Parathyroid adenoma (tissue), 2 donors: ENCODE measurements at regions not wholly inside any gene's neighbourhood (a gene's known extent, or its start where the extent isn't known, plus 50 kb on each side); places are given as distances from the start of the nearest gene placed in this dataset.

Experiments
- H2AFZ ChIP-seq: fragments of 300-600 bp; sonication (generic); one replicate; pipeline ENCODE4 v1.7.0; 2017; ENCODE audit warnings: antibody characterized with exemption, mild to moderate bottlenecking
- H3K27ac ChIP-seq: fragments of 300-600 bp; sonication (generic); one replicate; pipeline ENCODE4 v1.7.0; 2017
- H3K27me3 ChIP-seq: fragments of 300-600 bp; sonication (generic); one replicate; pipeline ENCODE4 v1.7.0; 2017; ENCODE audit warnings: low read length; ENCODE audit not compliant: control insufficient read depth, insufficient read depth
- H3K36me3 ChIP-seq: fragments of 300-600 bp; sonication (generic); one replicate; pipeline ENCODE4 v1.7.0; 2017; ENCODE audit warnings: low read length; ENCODE audit not compliant: control insufficient read depth, insufficient read depth
- H3K4me1 ChIP-seq: fragments of 300-600 bp; sonication (generic); one replicate; pipeline ENCODE4 v1.7.0; 2017; ENCODE audit warnings: control low read depth
- H3K4me2 ChIP-seq: fragments of 300-600 bp; sonication (generic); one replicate; pipeline ENCODE4 v1.7.0; 2017; ENCODE audit warnings: low read length
- H3K4me3 ChIP-seq: fragments of 300-600 bp; sonication (generic); one replicate; pipeline ENCODE4 v1.7.0; 2017; ENCODE audit warnings: low read depth, low read length
- H3K79me2 ChIP-seq: fragments of 300-600 bp; sonication (generic); one replicate; pipeline ENCODE4 v1.7.0; 2017; ENCODE audit warnings: control low read depth
- H3K9ac ChIP-seq: fragments of 300-600 bp; sonication (generic); one replicate; pipeline ENCODE4 v1.7.0; 2017; ENCODE audit warnings: mild to moderate bottlenecking
- H3K9me3 ChIP-seq: fragments of 300-600 bp; sonication (generic); one replicate; pipeline ENCODE4 v1.7.0; 2017; ENCODE audit warnings: low read length; ENCODE audit not compliant: control insufficient read depth
- TF ChIP-seq, protein P1 (sequence below): fragments of 300-600 bp; sonication (generic); IDR thresholded peaks from one replicate; pipeline ENCODE4 v1.7.0; 2017; ENCODE audit warnings: antibody characterized with exemption, mild to moderate bottlenecking
- donor health status: primary hyperparathyroidism.

DNA sequence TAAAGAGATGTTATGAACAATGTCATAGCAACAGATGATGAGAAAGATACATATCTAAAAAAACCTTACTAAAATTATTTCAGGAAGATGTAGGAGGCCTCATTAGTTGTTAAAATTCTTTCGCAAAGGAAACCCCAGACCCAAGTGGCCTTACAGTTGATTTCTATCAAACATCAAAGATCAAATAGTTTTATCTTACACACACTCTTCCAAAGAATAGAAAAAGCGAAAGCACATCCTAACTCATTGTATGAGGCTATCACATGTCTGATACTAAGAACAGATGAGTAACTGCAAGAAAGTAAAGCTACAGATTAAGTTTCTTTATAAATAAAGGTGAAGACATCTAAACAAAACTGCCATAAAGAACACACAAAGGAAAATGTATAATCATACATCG is 82.9 kb upstream of the GDF10 start:
- Histone ChIP-seq H3K79me2 (no peaks in the 10 kb centered on the region), H3K9ac (no peak overlapping the region), H3K36me3 (no peaks in the 10 kb centered on the region), H3K27me3 (no peaks in the 10 kb centered on the region), H2AFZ (no peak overlapping the region), H3K4me2 (no peak overlapping the region), H3K27ac (no peak overlapping the region), H3K4me1 (no peaks in the 10 kb centered on the region), H3K4me3 (no peak overlapping the region), H3K9me3 (no peaks in the 10 kb centered on the region)
- TF ChIP-seq, protein P1, sequence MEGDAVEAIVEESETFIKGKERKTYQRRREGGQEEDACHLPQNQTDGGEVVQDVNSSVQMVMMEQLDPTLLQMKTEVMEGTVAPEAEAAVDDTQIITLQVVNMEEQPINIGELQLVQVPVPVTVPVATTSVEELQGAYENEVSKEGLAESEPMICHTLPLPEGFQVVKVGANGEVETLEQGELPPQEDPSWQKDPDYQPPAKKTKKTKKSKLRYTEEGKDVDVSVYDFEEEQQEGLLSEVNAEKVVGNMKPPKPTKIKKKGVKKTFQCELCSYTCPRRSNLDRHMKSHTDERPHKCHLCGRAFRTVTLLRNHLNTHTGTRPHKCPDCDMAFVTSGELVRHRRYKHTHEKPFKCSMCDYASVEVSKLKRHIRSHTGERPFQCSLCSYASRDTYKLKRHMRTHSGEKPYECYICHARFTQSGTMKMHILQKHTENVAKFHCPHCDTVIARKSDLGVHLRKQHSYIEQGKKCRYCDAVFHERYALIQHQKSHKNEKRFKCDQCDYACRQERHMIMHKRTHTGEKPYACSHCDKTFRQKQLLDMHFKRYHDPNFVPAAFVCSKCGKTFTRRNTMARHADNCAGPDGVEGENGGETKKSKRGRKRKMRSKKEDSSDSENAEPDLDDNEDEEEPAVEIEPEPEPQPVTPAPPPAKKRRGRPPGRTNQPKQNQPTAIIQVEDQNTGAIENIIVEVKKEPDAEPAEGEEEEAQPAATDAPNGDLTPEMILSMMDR: no peak

DNA sequence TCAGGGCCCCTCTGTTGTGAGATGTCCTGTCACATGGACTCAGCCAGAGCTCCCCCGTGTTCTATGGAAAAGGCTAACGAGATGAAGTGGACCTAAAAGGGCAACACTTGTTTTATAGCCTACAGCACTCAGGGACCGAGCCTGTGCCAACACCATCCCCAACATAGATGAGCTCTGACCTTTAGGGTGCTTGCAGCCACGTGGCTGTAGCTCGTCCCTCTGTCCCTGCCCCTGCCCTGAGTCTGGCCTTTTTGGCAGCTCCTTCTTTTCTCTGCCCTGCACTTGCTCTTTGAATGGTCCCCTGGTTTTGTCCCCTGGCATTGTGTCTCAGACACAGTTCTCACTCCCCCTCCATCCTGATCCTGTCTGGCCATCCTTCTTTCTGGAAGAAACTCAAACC is 81.2 kb upstream of the GDF10 start:
- no peak overlapping the region for H3K9ac ChIP-seq
- H3K4me1 ChIP-seq: no peaks in the 10 kb centered on the region
- no peaks in the 10 kb centered on the region for H3K9me3 ChIP-seq
- no peaks in the 10 kb centered on the region for H3K27me3 ChIP-seq
- no peak overlapping the region for H3K27ac ChIP-seq
- TF ChIP-seq, protein P1: no peak
- H3K36me3 ChIP-seq: no peaks in the 10 kb centered on the region
- no peak overlapping the region for H3K4me2 ChIP-seq
- H3K79me2 ChIP-seq: no peaks in the 10 kb centered on the region
- H2AFZ ChIP-seq: no peak overlapping the region
- H3K4me3 ChIP-seq: no peak overlapping the region

DNA sequence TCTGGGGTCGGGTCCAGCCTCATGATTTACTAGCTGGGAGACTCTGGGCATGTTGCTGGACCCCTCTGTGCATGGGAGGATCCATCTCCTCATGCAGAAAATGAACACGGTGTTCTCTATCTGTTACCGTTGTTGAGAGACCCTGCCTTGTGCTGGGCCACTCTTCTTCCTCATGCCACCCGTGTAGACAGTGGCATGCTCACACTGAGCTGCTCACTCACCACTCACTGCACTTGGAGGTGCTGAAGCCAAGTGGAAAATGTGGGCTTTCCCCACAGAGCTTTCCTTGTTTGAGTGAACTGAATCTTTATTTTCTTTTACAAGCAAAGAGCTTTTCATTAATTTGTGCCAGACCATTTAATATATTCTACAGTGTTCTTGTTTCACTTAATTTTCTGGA is 77.5 kb upstream of the GDF10 start:
- Histone ChIP-seq H3K9me3 (no peaks in the 10 kb centered on the region), H3K27me3 (no peaks in the 10 kb centered on the region)
- TF ChIP-seq, protein P1: no peak

DNA sequence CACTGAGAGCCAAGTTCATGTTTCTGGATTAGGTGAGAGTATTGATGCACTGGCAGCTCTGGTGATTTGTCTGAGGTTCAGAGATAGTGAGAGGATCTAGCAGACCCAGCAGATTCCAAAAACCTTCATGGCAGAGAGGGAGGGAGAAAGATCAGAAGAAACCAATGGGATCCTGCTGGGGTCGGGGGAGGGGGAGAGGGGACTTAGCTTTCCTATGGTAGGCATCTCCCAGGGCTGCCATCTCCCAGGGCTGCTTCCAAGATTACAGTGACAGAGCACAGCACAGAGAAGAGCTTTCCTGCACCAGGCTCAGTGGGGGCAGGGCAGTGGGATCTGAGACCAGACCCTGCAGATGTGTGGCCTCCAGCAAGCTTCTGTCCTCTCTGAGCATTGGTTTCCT is 76.8 kb upstream of the GDF10 start:
- no peak overlapping the region for H3K4me2 ChIP-seq
- no peaks in the 10 kb centered on the region for H3K79me2 ChIP-seq
- TF ChIP-seq, protein P1: no peak
- no peaks in the 10 kb centered on the region for H3K9me3 ChIP-seq
- no peaks in the 10 kb centered on the region for H3K4me1 ChIP-seq
- no peak overlapping the region for H3K4me3 ChIP-seq
- no peak overlapping the region for H3K27ac ChIP-seq
- H3K27me3 ChIP-seq: no peaks in the 10 kb centered on the region
- H3K36me3 ChIP-seq: no peaks in the 10 kb centered on the region
- no peak overlapping the region for H2AFZ ChIP-seq
- no peak overlapping the region for H3K9ac ChIP-seq

More for the DNA sequence above, 77.5 kb upstream of the GDF10 start:
- Histone ChIP-seq H3K27ac (no peak overlapping the region), H2AFZ (no peak overlapping the region), H3K4me1 (no peaks in the 10 kb centered on the region), H3K4me2 (no peak overlapping the region), H3K36me3 (no peaks in the 10 kb centered on the region), H3K9ac (no peak overlapping the region), H3K4me3 (no peak overlapping the region), H3K79me2 (no peaks in the 10 kb centered on the region)

- TF ChIP-seq, protein P1: no peak
- Histone ChIP-seq H3K27me3 (no peaks in the 10 kb centered on the region), H3K9ac (no peak overlapping the region), H3K4me3 (no peak overlapping the region), H3K4me1 (no peaks in the 10 kb centered on the region), H3K9me3 (no peaks in the 10 kb centered on the region), H3K4me2 (no peak overlapping the region), H3K36me3 (no peaks in the 10 kb centered on the region), H3K79me2 (no peaks in the 10 kb centered on the region), H2AFZ (no peak overlapping the region), H3K27ac (no peak overlapping the region)
Observed at GRCh38 chr10:47224546-47225218, 75.3 kb upstream of the GDF10 start.
